K562 (cell line): ENCODE measurements at regions not wholly inside any gene's neighbourhood (a gene's known extent, or its start where the extent isn't known, plus 50 kb on each side); places are given as distances from the start of the nearest gene placed in this dataset.
A peak's percentile ranks its signal among the peaks of the same experiment; 100 is the strongest.

Experiments
- ATAC-seq: fragments of 200-7000 bp; cut with Tn5 transposase; 3 replicates; pipeline ENCODE4 v1.9.1; 2020; ENCODE audit warnings: moderate library complexity
- BruUV-seq: library from RNA; stranded (reverse); fragments of 400-500 nt; replicated peaks from 2 replicates; lab custom pipeline; 2021; lab: Mats Ljungman, UMichigan
- CTCF ChIA-PET: fragments of 300-600 bp; formaldehyde crosslinking; extraction: SDS; loops from one replicate; lab custom pipeline; 2021; ENCODE audit warnings: low intra/inter-chr PET ratio; lab: Yijun Ruan, JAX
- POLR2A ChIA-PET: fragments of 300-600, 350-650 bp; sonication (Branson Sonifier 250); formaldehyde crosslinking; extraction: SDS; loops from one replicate; lab custom pipeline; 2021; ENCODE audit warnings: antibody characterized with exemption, inconsistent platforms; lab: Yijun Ruan, JAX
- DNase-seq, 4 experiments: peaks; one replicate each; pipeline versions ENCODE4 v3.0.0 to v3.0.0-alpha.2; 2011 to 2018; ENCODE audit warnings: low spot score in 3 of 4, mixed read lengths in 3 of 4; ENCODE audit errors: extremely low read depth in 1 of 4
- FAIRE-seq: peaks from 2 replicates; lab custom pipeline; 2011; peaks lifted over from hg19 to GRCh38; lab: Jason Lieb, UNC
- H2AFZ ChIP-seq: 2 replicates; pipeline ENCODE4 v1.6.0; 2011; ENCODE audit warnings: low read depth, low read length, control low read depth, inconsistent platforms
- H3K27ac ChIP-seq: fragments of 200-600 bp; 3 replicates; pipeline ENCODE4 v1.8.0; 2011; ENCODE audit warnings: low read depth, mild to moderate bottlenecking, control low read depth, inconsistent platforms, low read length, moderate library complexity, mixed read lengths; ENCODE audit errors: extremely low read depth
- H3K27me3 ChIP-seq, 2 experiments: fragments of 300-600 bp in 1 of 2; 2 replicates in 1 of 2; 3 replicates in 1 of 2; pipeline versions ENCODE4 v1.6.0 to v1.8.0; 2011; ENCODE audit warnings: inconsistent platforms in 2 of 2, low read length in 2 of 2, mild to moderate bottlenecking in 1 of 2, mixed read lengths in 1 of 2, moderate library complexity in 1 of 2; ENCODE audit not compliant: control insufficient read depth in 2 of 2, insufficient read depth in 2 of 2
- H3K36me3 ChIP-seq: fragments of 300-600 bp; 3 replicates; pipeline ENCODE4 v1.8.0; 2011; ENCODE audit warnings: mild to moderate bottlenecking, low read length, inconsistent platforms; ENCODE audit not compliant: control insufficient read depth, insufficient read depth
- H3K4me1 ChIP-seq, 2 experiments: fragments of 200-600 bp in 1 of 2; replicated peaks in 1 of 2; 2 replicates in 1 of 2; 3 replicates in 1 of 2; pipeline versions ENCODE4 v1.5.1 to v1.8.0; 2011; ENCODE audit warnings: inconsistent platforms in 2 of 2, low read length in 2 of 2, mild to moderate bottlenecking in 1 of 2, mixed read lengths in 1 of 2, moderate library complexity in 1 of 2; ENCODE audit not compliant: control insufficient read depth in 2 of 2, insufficient read depth in 2 of 2
- H3K4me2 ChIP-seq: 2 replicates; pipeline ENCODE4 v1.6.1; 2011; ENCODE audit warnings: low read length, control low read depth, inconsistent platforms, mixed read lengths; ENCODE audit not compliant: insufficient read depth
- H3K4me3 ChIP-seq: fragments of 200-600 bp; sonication (generic), shearing (Covaris generic); 2 replicates; pipeline ENCODE4 v1.5.1; 2016; ENCODE audit warnings: control low read depth, inconsistent platforms
- H3K79me2 ChIP-seq: fragments of 200-600 bp; 3 replicates; pipeline ENCODE4 v1.8.0; 2011; ENCODE audit warnings: low read length, inconsistent platforms; ENCODE audit not compliant: control insufficient read depth, insufficient read depth
- H3K9ac ChIP-seq, 2 experiments: 2 replicates each; pipeline versions ENCODE4 v1.6.0 to v1.6.1; 2011; ENCODE audit warnings: low read depth in 2 of 2, low read length in 2 of 2, control low read depth in 1 of 2, inconsistent platforms in 1 of 2, mild to moderate bottlenecking in 1 of 2, mixed read lengths in 1 of 2; ENCODE audit not compliant: insufficient read depth in 1 of 2
- H3K9me1 ChIP-seq: one replicate; pipeline ENCODE4 v1.6.0; 2011; ENCODE audit warnings: inconsistent platforms, mild to moderate bottlenecking, low read length, moderate library complexity; ENCODE audit not compliant: control insufficient read depth, insufficient read depth
- H3K9me3 ChIP-seq: replicated peaks from 2 replicates; pipeline ENCODE4 v1.5.1; 2011; ENCODE audit warnings: low read depth, low read length, inconsistent platforms; ENCODE audit not compliant: control insufficient read depth, insufficient read depth
- H4K20me1 ChIP-seq: replicated peaks from 2 replicates; pipeline ENCODE4 v1.6.1; 2011; ENCODE audit warnings: low read length, inconsistent platforms, mixed read lengths; ENCODE audit not compliant: control insufficient read depth, insufficient read depth
- ATF2 ChIP-seq: sonication (generic); formaldehyde crosslinking; IDR thresholded peaks from 2 replicates; pipeline ENCODE4 v1.8.1; 2022; ENCODE audit warnings: missing genetic modification reagents
- BACH1 ChIP-seq: fragments of 200-800 bp; sonication (Bioruptor generic); IDR thresholded peaks from 2 replicates; pipeline ENCODE4 v1.6.1; 2016; ENCODE audit warnings: missing genetic modification characterization, missing compliant biosample characterization
- C11orf30 ChIP-seq: fragments of 450-650 bp; IDR thresholded peaks from 2 replicates; pipeline ENCODE4 v1.6.1; 2016; ENCODE audit warnings: low read depth, mild to moderate bottlenecking
- CBX8 ChIP-seq: fragments of 200-600 bp; sonication (generic); IDR thresholded peaks from 2 replicates; pipeline ENCODE4 v1.6.1; 2012; ENCODE audit warnings: borderline replicate concordance, mixed run types, low read depth, mild to moderate bottlenecking, moderate library complexity, mixed read lengths, low read length, control low read depth, inconsistent platforms; ENCODE audit not compliant: poor library complexity, severe bottlenecking; ENCODE audit errors: extremely low read depth
- ESRRB ChIP-seq: fragments of 250-450 bp; sonication (Bioruptor Pico); IDR thresholded peaks from 2 replicates; pipeline ENCODE4 v1.5.0; 2020; ENCODE audit warnings: mild to moderate bottlenecking, moderate library complexity, borderline replicate concordance
- HMG20B ChIP-seq: fragments of 250-450 bp; sonication (Bioruptor Pico); IDR thresholded peaks from 2 replicates; pipeline ENCODE4 v1.5.0; 2021; ENCODE audit warnings: mild to moderate bottlenecking
- LARP7 ChIP-seq: fragments of 450-650 bp; IDR thresholded peaks from 2 replicates; pipeline ENCODE4 v1.6.1; 2016
- MAFF ChIP-seq: IDR thresholded peaks from 2 replicates; pipeline ENCODE4 v1.6.1; 2012; ENCODE audit warnings: low read length, improper control_type of control experiment
- MAFK ChIP-seq: IDR thresholded peaks from 2 replicates; pipeline ENCODE4 v1.6.1; 2011; ENCODE audit warnings: low read length, improper control_type of control experiment
- NFE2 ChIP-seq: IDR thresholded peaks from 2 replicates; pipeline ENCODE4 v1.6.1; 2014; ENCODE audit warnings: antibody characterized with exemption, low read depth
- NFE2L1 ChIP-seq: fragments of 450-650 bp; IDR thresholded peaks from 2 replicates; pipeline ENCODE4 v1.6.1; 2016; ENCODE audit warnings: missing genetic modification characterization, low read depth, mild to moderate bottlenecking, missing compliant biosample characterization, moderate library complexity, borderline replicate concordance
- PREB ChIP-seq: sonication (generic); formaldehyde crosslinking; IDR thresholded peaks from 2 replicates; pipeline ENCODE4 v1.8.1; 2023; ENCODE audit warnings: mild to moderate bottlenecking, missing genetic modification reagents
- SMAD1 ChIP-seq: fragments of 150-350 bp; IDR thresholded peaks from 2 replicates; pipeline ENCODE4 v1.6.1; 2014; ENCODE audit warnings: low read length, low read depth; ENCODE audit not compliant: partially characterized antibody
- SMAD4 ChIP-seq: fragments of 250-450 bp; sonication (Bioruptor Pico); conservative IDR thresholded peaks from 2 replicates; pipeline ENCODE4 v1.8.0; 2021; ENCODE audit warnings: inconsistent platforms, mild to moderate bottlenecking, moderate library complexity
- SP2 ChIP-seq: IDR thresholded peaks from 2 replicates; pipeline ENCODE4 v1.6.1; 2011; ENCODE audit warnings: mild to moderate bottlenecking, low read depth, low read length, moderate library complexity; ENCODE audit not compliant: poor library complexity, severe bottlenecking; ENCODE audit errors: extremely low read depth
- TCFL5 ChIP-seq: fragments of 250-450 bp; sonication (Bioruptor Pico); conservative IDR thresholded peaks from 2 replicates; pipeline ENCODE4 v1.6.1; 2021; ENCODE audit warnings: mild to moderate bottlenecking, moderate library complexity, matching md5 sums
- TFAM ChIP-seq: fragments of 250-450 bp; sonication (Bioruptor Pico); conservative IDR thresholded peaks from 2 replicates; pipeline ENCODE4 v1.5.0; 2021; ENCODE audit warnings: mild to moderate bottlenecking, moderate library complexity
- ZNF143 ChIP-seq: sonication (generic); formaldehyde crosslinking; IDR thresholded peaks from 2 replicates; pipeline ENCODE4 v1.9.0; 2022; ENCODE audit warnings: mild to moderate bottlenecking, missing genetic modification reagents
- ZNF212 ChIP-seq: fragments of 450-650 bp; formaldehyde crosslinking; IDR thresholded peaks from 2 replicates; pipeline ENCODE4 v1.4.0; 2020; ENCODE audit warnings: mild to moderate bottlenecking
- ZNF280B ChIP-seq: fragments of 250-450 bp; sonication (Bioruptor Pico); IDR thresholded peaks from 2 replicates; pipeline ENCODE4 v1.5.1; 2021; ENCODE audit warnings: mild to moderate bottlenecking
- ZNF316 ChIP-seq: fragments of 450-650 bp; IDR thresholded peaks from 2 replicates; pipeline ENCODE4 v1.6.1; 2016
- ZNF584 ChIP-seq: fragments of 200-800 bp; sonication (Bioruptor generic); IDR thresholded peaks from 2 replicates; pipeline ENCODE4 v1.6.1; 2016; ENCODE audit warnings: low read depth, mild to moderate bottlenecking, missing genetic modification characterization, missing compliant biosample characterization
- WGBS: fragments of 100-300 bp; shearing (Covaris generic); methylation state at CpG from one replicate; pipeline ENCODE4 v1.1.6; 2016; ENCODE audit warnings: low coverage, mixed read lengths; ENCODE audit not compliant: insufficient coverage; ENCODE audit errors: missing lambda C conversion rate; 5-methylcytosine and 5-hydroxymethylcytosine counted together
- in situ Hi-C: fragments of 300-500 bp; cut with MboI; formaldehyde crosslinking; loops from 4 replicates; pipeline ENCODE4 v1.15.0; 2018; ENCODE audit warnings: inconsistent platforms, mixed read lengths
- intact Hi-C: fragments of 100-400 bp; cut with micrococcal nuclease; formaldehyde crosslinking; loops from 2 replicates; pipeline ENCODE4 v1.14.2; 2022

- no peak overlapping the region for H3K9ac ChIP-seq
- H3K9me1 ChIP-seq = no peaks in the 10 kb centered on the region
- peaks cover 0 to 1% of the 10 kb centered on the region in 2 experiments; a peak in 1 of 5 replicates for H3K4me1 ChIP-seq
- H3K36me3 ChIP-seq = no peaks in the 10 kb centered on the region
- ATAC-seq (no peak), FAIRE-seq (no peak), DNase-seq (peak in 1 of 4 experiments; percentile 14)
- no peak overlapping the region for H3K4me3 ChIP-seq
- intact Hi-C loops = no loop called here
- BruUV-seq = no TSS peak
- H3K9me3 ChIP-seq = no peaks in the 10 kb centered on the region
- H3K27ac ChIP-seq = no peak overlapping the region
- H3K79me2 ChIP-seq = no peaks in the 10 kb centered on the region
- CTCF ChIA-PET = no interaction called here
- H3K27me3 ChIP-seq = peaks cover 0 to 3% of the 10 kb centered on the region in 2 experiments; a peak in 1 of 5 replicates
- 7% methylated on average over 1 of the region's 1 CpG for WGBS
- H2AFZ ChIP-seq = no peak overlapping the region
- POLR2A ChIA-PET = interaction anchor here (1.4 kb wide), 1 partner anchor 10 kb away, joined by 3 read pairs; no protein-coding TSS in a partner anchor
- no peaks in the 10 kb centered on the region for H4K20me1 ChIP-seq
- H3K4me2 ChIP-seq = no peak overlapping the region
- in situ Hi-C loops = no loop called here
- TF ChIP-seq SP2 (no peak), SMAD1 (no peak), MAFK (peak; percentile 85), TCFL5 (no peak), HMG20B (CRISPR knock-in tag) (no peak), NFE2L1 (tag) (peak; percentile 89), ZNF280B (no peak), BACH1 (tag) (peak; percentile 84; the same call in 1 of the 2 replicates), ESRRB (no peak), PREB (CRISPR knock-in tag) (no peak), TFAM (no peak), LARP7 (no peak), MAFF (peak; percentile 91), ZNF212 (CRISPR knock-in tag) (no peak), SMAD4 (CRISPR knock-in tag) (no peak), ZNF584 (CRISPR knock-in tag) (no peak), ZNF316 (peak; percentile 96), NFE2 (peak; percentile 90), C11orf30 (peak; percentile 91), ATF2 (CRISPR knock-in tag) (no peak), CBX8 (no peak), ZNF143 (CRISPR knock-in tag) (no peak)
Observed at GRCh38 chr3:31364188-31364587, 168.5 kb upstream of the STT3B start.
